ENCODE measurements at regions not wholly inside any gene's neighbourhood (a gene's known extent, or its start where the extent isn't known, plus 50 kb on each side); places are given as distances from the start of the nearest gene placed in this dataset.

DNA sequence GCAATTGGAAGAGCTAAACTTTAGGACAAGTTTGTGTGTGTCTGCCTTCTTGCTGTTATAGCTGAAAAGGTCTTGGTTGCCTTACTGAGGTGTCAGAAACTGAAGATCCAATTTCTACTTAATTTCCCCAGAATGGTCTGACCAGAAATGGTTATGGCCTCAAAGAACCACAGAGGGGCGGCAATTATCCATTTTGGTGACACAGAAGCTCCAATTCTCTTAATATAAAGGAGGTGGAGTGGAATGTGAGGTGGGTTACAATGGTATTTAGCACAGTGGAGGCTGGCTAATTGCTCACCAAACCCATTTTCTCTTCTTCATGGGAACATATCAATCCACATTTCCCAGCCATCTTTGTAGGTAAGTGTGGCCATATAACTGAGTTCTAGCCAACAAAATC, 1157.2 kb downstream of the OLFM4 start:
- no peaks in the 10 kb centered on the region for H3K9me3 Mint-ChIP-seq (ENCODE audit: unreplicated experiment)
- H3K4me1 Mint-ChIP-seq (ENCODE audit: unreplicated experiment): no peaks in the 10 kb centered on the region
- no peaks in the 10 kb centered on the region for H3K36me3 Mint-ChIP-seq (ENCODE audit: low read depth, unreplicated experiment)
- DNase-seq (ENCODE audit: low spot score): peak; percentile 31
- H3K27me3 Mint-ChIP-seq (ENCODE audit: unreplicated experiment): no peaks in the 10 kb centered on the region
- H3K4me3 Mint-ChIP-seq (ENCODE audit: unreplicated experiment): no peak overlapping the region
- TF ChIP-seq CTCF (IDR thresholded peaks at IDR 0.05; ENCODE audit: unreplicated experiment): no peak
- H3K27ac Mint-ChIP-seq (ENCODE audit: unreplicated experiment): no peak overlapping the region

- Mint-ChIP-seq H3K4me3 (ENCODE audit: unreplicated experiment) (no peak overlapping the region), H3K27me3 (ENCODE audit: unreplicated experiment) (no peaks in the 10 kb centered on the region), H3K36me3 (ENCODE audit: low read depth, unreplicated experiment) (no peaks in the 10 kb centered on the region), H3K27ac (ENCODE audit: unreplicated experiment) (no peak overlapping the region), H3K9me3 (ENCODE audit: unreplicated experiment) (no peaks in the 10 kb centered on the region), H3K4me1 (ENCODE audit: unreplicated experiment) (no peaks in the 10 kb centered on the region)
- no peak for TF ChIP-seq CTCF (IDR thresholded peaks at IDR 0.05; ENCODE audit: unreplicated experiment)
- no peak for DNase-seq (ENCODE audit: low spot score)
Measured at GRCh38 chr13:54187461-54187860, 1158.8 kb downstream of the OLFM4 start.

DNA sequence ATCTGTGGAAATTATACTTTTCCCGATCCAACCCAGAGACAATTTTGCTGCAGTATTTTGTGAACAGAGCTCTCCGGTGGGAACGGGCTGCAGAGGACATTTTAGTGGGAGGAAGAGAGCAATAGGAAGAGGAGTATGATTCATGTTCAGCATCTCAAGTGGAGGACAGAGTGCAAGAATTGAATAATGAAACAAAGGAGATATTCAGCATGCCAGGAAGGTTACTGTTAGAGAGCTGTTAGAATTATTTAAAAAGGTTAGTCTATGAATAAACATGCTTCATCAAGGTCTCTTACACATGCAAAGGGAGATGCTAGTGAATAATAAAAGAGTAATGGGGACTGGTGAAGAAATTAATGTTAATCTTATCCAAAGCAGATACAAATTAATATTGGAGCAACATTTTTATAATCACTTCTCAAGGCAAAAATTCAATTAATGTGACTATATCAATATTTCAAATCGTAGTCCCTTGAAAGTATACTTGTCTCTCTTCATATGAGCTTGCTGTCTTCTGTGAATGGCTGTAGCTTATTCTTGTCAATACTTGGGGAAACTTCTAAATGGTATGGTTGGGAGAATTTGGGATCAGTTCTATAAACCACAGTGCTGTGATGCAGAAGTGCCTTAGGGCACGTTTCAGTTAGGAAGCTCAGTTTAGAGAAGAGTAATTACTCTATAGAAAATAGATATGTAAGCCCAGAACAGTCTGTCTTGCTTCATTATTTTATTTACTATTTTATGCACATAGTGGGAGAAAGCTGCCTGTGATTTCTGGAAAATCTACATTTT, 1165.8 kb downstream of the OLFM4 start:
- Mint-ChIP-seq H3K36me3 (ENCODE audit: low read depth, unreplicated experiment) (no peaks in the 10 kb centered on the region), H3K4me3 (ENCODE audit: unreplicated experiment) (no peak overlapping the region), H3K27ac (ENCODE audit: unreplicated experiment) (no peak overlapping the region), H3K27me3 (ENCODE audit: unreplicated experiment) (no peaks in the 10 kb centered on the region), H3K4me1 (ENCODE audit: unreplicated experiment) (no peaks in the 10 kb centered on the region), H3K9me3 (ENCODE audit: unreplicated experiment) (no peaks in the 10 kb centered on the region)
- no peak for DNase-seq (ENCODE audit: low spot score)
- no peak for TF ChIP-seq CTCF (IDR thresholded peaks at IDR 0.05; ENCODE audit: unreplicated experiment)

DNA sequence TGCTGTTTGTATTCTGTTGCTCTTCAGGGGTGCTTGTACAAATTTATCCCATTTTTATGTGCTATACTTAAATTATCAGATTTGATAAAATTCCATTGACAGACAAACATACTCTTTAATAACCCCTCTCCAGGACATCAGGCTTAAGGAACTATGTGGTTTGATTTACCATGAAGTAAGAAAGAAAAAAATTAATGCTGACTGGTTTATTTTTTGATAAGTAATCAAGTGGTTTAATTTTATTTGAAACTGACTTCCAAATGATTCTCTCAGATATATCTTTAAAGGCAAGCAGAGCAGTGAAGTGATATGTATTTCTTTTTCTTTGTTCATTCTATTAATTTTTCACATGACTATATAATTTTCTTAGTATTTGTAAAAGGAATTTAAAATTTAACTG, 1168.1 kb downstream of the OLFM4 start:
- no peaks in the 10 kb centered on the region for H3K36me3 Mint-ChIP-seq (ENCODE audit: low read depth, unreplicated experiment)
- H3K4me3 Mint-ChIP-seq (ENCODE audit: unreplicated experiment): no peak overlapping the region
- H3K27me3 Mint-ChIP-seq (ENCODE audit: unreplicated experiment): no peaks in the 10 kb centered on the region
- H3K4me1 Mint-ChIP-seq (ENCODE audit: unreplicated experiment): no peaks in the 10 kb centered on the region
- DNase-seq (ENCODE audit: low spot score): no peak
- H3K27ac Mint-ChIP-seq (ENCODE audit: unreplicated experiment): no peak overlapping the region
- no peak for TF ChIP-seq CTCF (IDR thresholded peaks at IDR 0.05; ENCODE audit: unreplicated experiment)
- H3K9me3 Mint-ChIP-seq (ENCODE audit: unreplicated experiment): no peaks in the 10 kb centered on the region

GRCh38 chr13:54198911-54199310, 1170.3 kb downstream of the OLFM4 start:
- no peaks in the 10 kb centered on the region for H3K36me3 Mint-ChIP-seq (ENCODE audit: low read depth, unreplicated experiment)
- H3K4me3 Mint-ChIP-seq (ENCODE audit: unreplicated experiment): no peak overlapping the region
- no peak overlapping the region for H3K27ac Mint-ChIP-seq (ENCODE audit: unreplicated experiment)
- DNase-seq (ENCODE audit: low spot score): no peak
- no peaks in the 10 kb centered on the region for H3K9me3 Mint-ChIP-seq (ENCODE audit: unreplicated experiment)
- no peaks in the 10 kb centered on the region for H3K4me1 Mint-ChIP-seq (ENCODE audit: unreplicated experiment)
- no peak for TF ChIP-seq CTCF (IDR thresholded peaks at IDR 0.05; ENCODE audit: unreplicated experiment)
- H3K27me3 Mint-ChIP-seq (ENCODE audit: unreplicated experiment): no peaks in the 10 kb centered on the region
